Left lobe of liver (tissue), 2 donors: ENCODE measurements at regions not wholly inside any gene's neighbourhood (a gene's known extent, or its start where the extent isn't known, plus 50 kb on each side); places are given as distances from the start of the nearest gene placed in this dataset.

Experiments
- ATAC-seq: fragments of 200-7000 bp; cut with Tn5 transposase; one replicate; pipeline ENCODE4 v1.9.1; 2020; ENCODE audit warnings: mild to moderate bottlenecking, moderate library complexity
- DNase-seq: peaks from one replicate; pipeline ENCODE4 v3.0.0-alpha.2; 2020; ENCODE audit warnings: low spot score
- donor health status: DM: no; HTN: no; CAD: no; lungs with moderate emphysema.
- donor health status: DM: no; HTN: yes; CAD: no.

DNA sequence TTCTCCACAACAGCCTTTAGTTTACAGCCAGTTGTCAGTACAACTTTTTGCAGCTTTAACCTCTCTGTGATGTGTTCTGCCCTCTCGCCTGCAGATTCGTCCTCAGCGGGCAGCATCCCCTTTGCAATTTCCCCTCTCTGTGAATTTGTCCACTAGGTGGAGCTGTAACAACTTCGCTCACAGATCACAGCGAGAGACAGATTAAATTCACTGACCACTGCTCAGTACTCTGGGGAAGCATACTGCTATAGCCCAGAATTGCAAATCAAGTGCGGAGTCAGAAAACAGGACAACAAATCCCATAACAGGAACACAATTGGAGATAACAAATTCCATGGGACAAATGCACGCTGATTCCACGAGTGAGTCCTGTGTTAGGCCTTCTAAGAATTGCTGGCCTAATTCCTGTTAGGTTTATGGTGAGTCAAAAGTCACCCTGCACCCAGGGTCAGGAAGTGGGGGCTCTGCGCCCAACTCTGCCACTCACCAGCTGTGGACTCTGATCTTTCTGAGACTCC, 2124.9 kb downstream of the MAT2B start:
- ATAC-seq (peak; percentile 100), DNase-seq (peak; percentile 57)

GRCh38 chr5:165631235-165631634, 2125.8 kb downstream of the MAT2B start:
- ATAC-seq (no peak), DNase-seq (no peak)

DNA sequence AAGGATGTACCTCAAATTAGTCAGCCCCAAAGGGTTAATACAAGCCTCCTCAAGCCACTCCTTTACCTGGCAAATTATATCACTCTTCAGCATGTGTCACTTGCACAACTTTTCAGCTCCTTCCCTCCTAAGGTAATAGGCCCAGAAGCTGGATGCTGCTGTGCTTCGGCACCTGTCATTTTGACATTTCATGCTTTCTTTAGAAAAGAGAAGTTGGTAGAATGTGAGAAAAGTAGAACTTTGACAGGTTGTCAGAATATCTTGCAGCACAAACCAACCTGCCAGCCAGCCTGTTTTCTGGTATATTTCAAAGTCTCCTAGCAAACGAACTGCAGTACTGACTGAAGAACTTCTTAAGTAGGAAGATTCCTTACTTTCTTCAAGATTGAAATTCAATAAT, 2136.9 kb downstream of the MAT2B start:
- DNase-seq: no peak
- ATAC-seq: no peak

DNA sequence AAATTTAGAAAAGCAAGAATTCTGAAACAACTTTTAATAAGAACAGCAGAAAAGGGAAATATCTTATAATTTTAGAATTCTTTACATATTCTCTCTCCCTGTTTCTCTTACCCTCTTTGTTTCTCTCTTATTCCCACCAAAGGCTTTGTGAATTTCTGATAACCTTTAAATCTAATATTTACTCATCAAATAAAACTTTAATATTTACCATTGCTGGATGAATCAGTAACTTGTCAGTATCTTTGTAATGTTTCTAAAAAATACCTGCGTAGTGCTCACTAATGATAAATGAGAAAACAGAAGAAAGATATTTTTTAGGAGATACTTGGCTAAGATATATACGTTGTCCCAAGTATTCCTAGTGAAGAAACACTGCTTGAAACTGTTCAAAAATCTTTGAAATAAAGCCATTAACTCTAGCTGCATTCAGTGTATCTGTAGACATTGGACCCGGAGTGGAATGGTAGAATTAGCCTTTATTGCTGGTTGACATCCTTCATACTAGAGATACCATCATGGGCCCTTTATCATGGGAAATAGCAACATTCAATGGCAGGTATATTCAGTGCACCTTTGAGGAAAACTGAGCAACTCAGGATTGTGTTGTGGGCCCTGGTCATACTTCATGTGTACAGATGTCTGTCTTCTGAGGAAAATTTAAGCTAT, 2160.4 kb downstream of the MAT2B start:
- DNase-seq (no peak), ATAC-seq (peak; percentile 23)

- DNase-seq (no peak), ATAC-seq (peak; percentile 79)
These were observed 2168.1 kb downstream of the MAT2B start for GRCh38 chr5:165673499-165673898.

GRCh38 chr5:165695796-165696195, 2190.4 kb downstream of the MAT2B start:
- ATAC-seq: no peak
- no peak for DNase-seq

DNA sequence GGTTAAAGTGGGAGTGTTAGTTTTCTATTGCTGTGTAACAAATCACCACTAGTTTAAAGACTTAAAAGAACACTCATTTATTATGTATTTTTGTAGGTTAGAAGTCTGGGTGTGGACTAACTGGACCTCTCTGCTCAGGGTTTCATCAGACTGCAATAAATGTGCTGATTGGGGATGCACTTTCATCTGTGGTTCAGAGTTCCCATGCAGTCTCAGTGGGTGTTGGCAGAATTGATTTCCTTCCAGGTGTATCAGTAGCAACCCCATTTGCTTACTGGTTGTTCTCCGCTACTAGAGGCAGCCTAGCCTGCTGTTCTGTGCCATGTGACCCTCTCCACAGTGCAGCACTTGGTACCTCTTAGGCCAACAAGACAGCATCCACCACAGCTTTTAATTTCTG, 2200.5 kb downstream of the MAT2B start:
- no peak for ATAC-seq

GRCh38 chr5:165712011-165712410, 2206.6 kb downstream of the MAT2B start:
- DNase-seq (no peak), ATAC-seq (no peak)

More for the DNA sequence above, 2200.5 kb downstream of the MAT2B start:
- DNase-seq: no peak

- DNase-seq (no peak), ATAC-seq (no peak)
These were observed 2209.2 kb downstream of the MAT2B start for GRCh38 chr5:165714598-165714997.

DNA sequence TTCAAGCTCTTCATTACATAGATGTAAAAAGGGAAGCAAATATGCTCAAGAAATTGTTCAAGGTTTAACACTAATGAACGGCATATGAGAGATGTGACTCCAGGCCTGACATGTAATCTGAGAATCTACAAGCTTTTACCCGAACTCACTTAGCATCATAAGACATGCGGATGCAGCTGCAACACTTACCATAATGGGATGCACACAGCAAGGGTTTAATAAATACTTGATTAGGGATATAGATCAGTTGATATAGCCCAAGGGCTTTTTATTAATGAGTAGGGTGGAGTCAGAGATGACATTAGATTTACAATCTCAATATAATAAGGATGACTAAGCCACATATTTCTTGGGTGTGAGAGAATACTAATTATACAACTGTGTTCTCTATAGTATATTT, 2215.5 kb downstream of the MAT2B start:
- no peak for DNase-seq
- ATAC-seq: no peak

GRCh38 chr5:165722401-165722800, 2217.0 kb downstream of the MAT2B start:
- DNase-seq: no peak
- no peak for ATAC-seq

GRCh38 chr5:165723931-165724330, 2218.5 kb downstream of the MAT2B start:
- DNase-seq (no peak), ATAC-seq (no peak)

- ATAC-seq (no peak), DNase-seq (no peak)
These were observed 2223.0 kb downstream of the MAT2B start for GRCh38 chr5:165728425-165728824.

GRCh38 chr5:165735388-165735787, 2230.0 kb downstream of the MAT2B start:
- ATAC-seq: no peak
- no peak for DNase-seq

DNA sequence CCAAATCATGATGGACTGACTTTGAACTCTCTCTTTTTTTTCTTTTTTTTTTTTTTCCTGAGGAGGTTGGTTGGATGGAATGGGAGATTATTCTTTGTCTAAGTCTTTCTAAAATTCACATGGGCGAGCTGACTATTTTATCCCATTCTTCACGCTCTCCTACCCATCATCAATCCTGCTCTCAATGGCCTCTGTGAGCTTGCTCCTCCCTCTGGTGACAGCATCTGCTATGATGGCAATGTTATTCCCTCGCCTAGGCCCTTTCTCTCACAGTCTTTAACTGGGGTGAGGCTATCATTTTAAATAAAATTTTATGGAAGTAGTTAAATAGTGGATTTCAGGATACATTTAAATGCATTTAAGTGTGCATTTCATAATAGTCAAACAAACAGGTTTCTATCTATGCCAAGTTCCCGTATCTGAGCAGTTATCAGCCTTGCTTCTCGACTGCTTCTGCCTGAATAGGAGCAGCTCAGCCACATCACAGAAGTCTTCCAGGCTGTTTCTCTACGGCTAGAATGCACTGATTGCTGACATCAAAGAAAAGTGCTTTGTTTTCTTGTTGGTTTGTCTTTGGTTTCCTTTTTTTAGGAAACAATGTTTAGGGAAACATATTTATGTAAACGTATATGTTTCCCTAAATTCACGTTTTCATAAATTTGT, 2233.8 kb downstream of the MAT2B start:
- ATAC-seq (no peak), DNase-seq (no peak)

- no peak for ATAC-seq
These were observed 2252.4 kb downstream of the MAT2B start for GRCh38 chr5:165757791-165758190.

GRCh38 chr5:165775111-165775510, 2269.7 kb downstream of the MAT2B start:
- no peak for ATAC-seq
- DNase-seq: no peak

More at GRCh38 chr5:165757791-165758190, 2252.4 kb downstream of the MAT2B start:
- DNase-seq: no peak

DNA sequence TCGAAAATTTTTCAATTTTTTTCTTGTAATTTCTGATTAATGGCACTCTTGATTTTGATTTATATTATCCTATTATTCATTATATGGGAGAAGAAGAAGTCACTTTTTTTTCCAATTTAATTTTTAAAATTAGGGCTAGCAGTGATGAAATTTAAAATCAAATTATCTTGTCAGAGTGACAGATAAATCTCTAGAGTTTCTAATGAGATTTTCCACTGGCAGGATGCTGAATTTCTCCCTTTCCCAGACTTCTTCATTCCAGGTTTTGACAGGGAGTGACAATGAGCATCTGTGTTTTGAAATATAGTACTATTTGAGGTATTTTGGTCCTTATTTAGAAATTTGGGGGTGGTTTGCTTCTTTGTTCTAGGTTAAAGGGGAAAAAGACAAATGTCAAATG, 2274.1 kb downstream of the MAT2B start:
- ATAC-seq: no peak
- DNase-seq: no peak

DNA sequence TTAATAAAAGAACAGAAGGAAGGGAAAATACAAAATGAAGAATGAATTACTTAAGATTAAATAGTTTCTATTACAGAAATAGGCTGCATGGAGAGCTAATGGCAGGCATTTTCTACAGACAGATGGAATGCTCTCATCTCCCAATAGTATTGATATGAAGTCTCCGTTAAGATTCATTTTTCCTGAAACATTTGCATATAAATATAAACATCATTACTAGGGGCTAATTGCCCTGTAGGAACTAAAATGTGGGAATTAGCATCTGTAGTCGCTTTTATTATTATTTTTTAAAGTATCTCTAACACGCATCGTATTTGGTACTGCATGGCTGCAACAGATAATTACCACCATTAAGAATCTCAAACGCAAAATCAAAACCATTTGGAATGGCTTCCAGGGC, 2275.5 kb downstream of the MAT2B start:
- no peak for DNase-seq
- ATAC-seq: no peak

DNA sequence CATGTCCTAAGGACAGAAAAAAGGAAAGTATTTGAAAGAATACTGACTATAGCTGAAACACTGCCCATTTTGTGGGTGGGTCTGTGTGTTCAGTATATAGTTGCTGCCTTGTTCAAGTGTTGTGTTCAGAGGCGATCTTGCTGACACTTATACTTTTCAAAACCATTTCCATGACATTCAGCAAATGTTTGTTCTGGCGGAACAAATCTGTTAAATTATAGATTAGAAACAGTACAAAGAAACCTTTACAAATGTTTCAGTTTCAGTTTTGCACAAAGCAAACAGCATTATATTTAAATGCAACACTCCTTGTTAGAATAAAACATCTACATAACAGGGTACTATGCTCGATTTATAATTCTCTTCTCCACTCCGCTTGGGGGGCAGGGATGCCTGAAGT, 2276.3 kb downstream of the MAT2B start:
- no peak for DNase-seq
- ATAC-seq: no peak

DNA sequence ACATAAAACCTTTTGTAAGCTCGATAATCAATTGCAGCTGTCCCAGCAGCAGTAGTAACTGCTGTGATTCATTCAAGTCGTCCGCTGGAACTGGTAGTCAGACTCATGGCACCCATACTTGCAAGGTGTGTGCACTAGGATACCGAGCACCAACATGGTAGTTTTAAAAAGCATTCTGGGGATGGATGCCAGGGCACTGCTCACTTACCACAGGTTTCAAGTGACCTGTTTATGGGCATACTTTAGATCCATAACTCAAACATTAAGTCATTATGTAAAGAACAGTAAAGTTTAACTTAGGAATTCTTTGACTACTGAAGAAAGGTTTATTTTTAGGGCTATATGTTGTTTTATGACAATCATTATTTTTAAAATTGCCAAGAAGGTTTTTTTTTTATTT, 2277.6 kb downstream of the MAT2B start:
- no peak for ATAC-seq
- no peak for DNase-seq

GRCh38 chr5:165786073-165786472, 2280.7 kb downstream of the MAT2B start:
- DNase-seq (no peak), ATAC-seq (no peak)

DNA sequence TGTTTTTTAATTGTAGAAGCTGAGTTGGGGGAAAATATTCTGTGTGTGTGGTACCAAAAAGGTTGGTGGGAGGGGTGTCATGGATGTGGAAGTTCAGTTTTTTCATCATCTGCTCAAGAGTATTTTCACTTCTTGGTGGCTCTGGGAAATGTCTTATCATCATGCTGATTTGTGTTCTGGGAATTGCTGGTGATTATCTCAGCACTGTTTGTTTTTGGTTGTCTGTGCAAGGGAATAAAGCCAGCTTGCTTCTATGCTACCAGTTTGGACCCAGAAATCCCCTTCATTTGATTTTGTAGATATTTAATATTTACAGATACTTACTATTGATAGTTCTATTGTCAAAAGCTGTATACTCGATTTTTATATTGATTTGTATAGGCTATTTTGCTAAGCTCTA, 2289.7 kb downstream of the MAT2B start:
- no peak for ATAC-seq
- no peak for DNase-seq
